GM12878 (cell line): ENCODE measurements at regions not wholly inside any gene's neighbourhood (a gene's known extent, or its start where the extent isn't known, plus 50 kb on each side); places are given as distances from the start of the nearest gene placed in this dataset.

ENCODE experiments used
- ATAC-seq: fragments of 200-7000 bp; cut with Tn5 transposase; 3 replicates; pipeline ENCODE4 v1.9.1; 2020; ENCODE audit warnings: mild to moderate bottlenecking, moderate library complexity
- BruUV-seq: library from RNA; stranded (reverse); fragments of 400-500 nt; replicated peaks from 2 replicates; lab custom pipeline; 2021; lab: Mats Ljungman, UMichigan
- CTCF ChIA-PET: fragments of 300-600 bp; sonication (Branson Sonifier 250); formaldehyde crosslinking; extraction: SDS; loops from one replicate; lab custom pipeline; 2021; ENCODE audit warnings: inconsistent platforms; lab: Yijun Ruan, JAX
- POLR2A ChIA-PET: fragments of 350-600 bp; formaldehyde crosslinking; extraction: SDS; loops from one replicate; lab custom pipeline; 2021; ENCODE audit warnings: inconsistent platforms; lab: Charles Lee
- RAD21 ChIA-PET: fragments of 300-600 bp; sonication (Branson Sonifier 250); formaldehyde crosslinking; loops from one replicate; lab custom pipeline; 2023; ENCODE audit warnings: antibody characterized with exemption; ENCODE audit not compliant: unreplicated experiment; lab: Charles Lee
- SMC1A ChIA-PET: fragments of 300-600 bp; sonication (Branson Sonifier 250); formaldehyde crosslinking; loops from one replicate; lab custom pipeline; 2023; ENCODE audit not compliant: unreplicated experiment, uncharacterized antibody; lab: Charles Lee
- DNase-seq: peaks from one replicate; pipeline ENCODE4 v3.0.0-alpha.2; 2011; ENCODE audit warnings: low read depth, low spot score
- FAIRE-seq: peaks from 3 replicates; lab custom pipeline; 2011; peaks lifted over from hg19 to GRCh38; lab: Jason Lieb, UNC
- H2AFZ ChIP-seq: 2 replicates; pipeline ENCODE4 v1.6.0; 2011; ENCODE audit warnings: low read depth, low read length, control low read depth; ENCODE audit not compliant: control insufficient read depth
- H3K27ac ChIP-seq: 2 replicates; pipeline ENCODE4 v1.5.1; 2011; ENCODE audit warnings: control low read depth; ENCODE audit not compliant: control insufficient read depth, insufficient read depth
- H3K27me3 ChIP-seq, 2 experiments: replicated peaks in 1 of 2; 2 replicates each; pipeline versions ENCODE4 v1.6.0 to v1.6.1; 2011; ENCODE audit warnings: low read length in 1 of 2; ENCODE audit not compliant: control insufficient read depth in 2 of 2, insufficient read depth in 2 of 2
- H3K36me3 ChIP-seq, 2 experiments: 2 replicates each; pipeline ENCODE4 v1.5.1; 2011; ENCODE audit warnings: low read length in 1 of 2; ENCODE audit not compliant: control insufficient read depth in 2 of 2, insufficient read depth in 2 of 2
- H3K4me1 ChIP-seq: 2 replicates; pipeline ENCODE4 v1.6.1; 2011; ENCODE audit warnings: mild to moderate bottlenecking, low read length, moderate library complexity, mixed read lengths; ENCODE audit not compliant: control insufficient read depth, insufficient read depth
- H3K4me2 ChIP-seq: 2 replicates; pipeline ENCODE4 v1.6.0; 2011; ENCODE audit warnings: control low read depth; ENCODE audit not compliant: control insufficient read depth, insufficient read depth
- H3K4me3 ChIP-seq: fragments of 200-600 bp; sonication (generic); 2 replicates; pipeline ENCODE4 v1.5.1; 2016
- H3K79me2 ChIP-seq: 2 replicates; pipeline ENCODE4 v1.6.0; 2011; ENCODE audit warnings: low read length; ENCODE audit not compliant: control insufficient read depth, insufficient read depth
- H3K9ac ChIP-seq: 2 replicates; pipeline ENCODE4 v1.8.0; 2011; ENCODE audit warnings: low read length, control low read depth, mixed read lengths; ENCODE audit not compliant: control insufficient read depth, insufficient read depth
- H3K9me3 ChIP-seq: replicated peaks from 3 replicates; pipeline ENCODE4 v1.5.1; 2011; ENCODE audit warnings: mild to moderate bottlenecking, low read length; ENCODE audit not compliant: control insufficient read depth, insufficient read depth
- H4K20me1 ChIP-seq: 2 replicates; pipeline ENCODE4 v1.6.0; 2011; ENCODE audit not compliant: control insufficient read depth, insufficient read depth
- BRCA1 ChIP-seq: IDR thresholded peaks from 2 replicates; pipeline ENCODE4 v1.6.1; 2011; ENCODE audit warnings: low read depth, low read length, improper control_type of control experiment
- EGR1 ChIP-seq, 2 experiments: IDR thresholded peaks; 1 replicate in 1 of 2; 2 replicates in 1 of 2; pipeline ENCODE4 v1.6.1; 2011 to 2012; ENCODE audit warnings: low read depth in 2 of 2, low read length in 2 of 2, borderline replicate concordance in 1 of 2, mild to moderate bottlenecking in 1 of 2, moderate library complexity in 1 of 2
- NFIC ChIP-seq: IDR thresholded peaks from 2 replicates; pipeline ENCODE4 v1.6.1; 2012; ENCODE audit warnings: low read depth, mild to moderate bottlenecking, inconsistent platforms, low read length, moderate library complexity
- SMC3 ChIP-seq: IDR thresholded peaks from 2 replicates; pipeline ENCODE4 v1.6.1; 2011; ENCODE audit warnings: low read length, improper control_type of control experiment, borderline replicate concordance
- TCF12 ChIP-seq: IDR thresholded peaks from 2 replicates; pipeline ENCODE4 v1.6.1; 2011; ENCODE audit warnings: low read depth, mild to moderate bottlenecking, low read length
- WRNIP1 ChIP-seq: IDR thresholded peaks from 2 replicates; pipeline ENCODE4 v1.6.1; 2011; ENCODE audit warnings: low read depth, low read length, improper control_type of control experiment, borderline replicate concordance
- WGBS: methylation state at CpG from one replicate; pipeline ENCODE4 v1.1.6; 2016; ENCODE audit warnings: low lambda C conversion rate; ENCODE audit not compliant: insufficient replicate concordance, insufficient coverage; ENCODE audit errors: missing lambda C conversion rate; 5-methylcytosine and 5-hydroxymethylcytosine counted together
- in situ Hi-C: fragments of 300-500 bp; cut with MboI; formaldehyde crosslinking; loops from 9 replicates; pipeline ENCODE4 v1.14.3; 2018; ENCODE audit warnings: mixed read lengths
- intact Hi-C: fragments of 100-400 bp; cut with micrococcal nuclease; formaldehyde crosslinking; loops from one replicate; pipeline ENCODE4 v1.14.2; 2022; ENCODE audit not compliant: unreplicated experiment
- TF ChIP-seq, protein P1 (sequence below): fragments of 450-650 bp; IDR thresholded peaks from 2 replicates; pipeline ENCODE4 v1.6.1; 2016; ENCODE audit warnings: mild to moderate bottlenecking, moderate library complexity, borderline replicate concordance
- TF ChIP-seq, protein P2 (sequence below), 3 experiments: IDR thresholded peaks in 2 of 3; conservative IDR thresholded peaks in 1 of 3; 2 replicates each; pipeline ENCODE4 v1.5.1; 2011; ENCODE audit warnings: low read depth in 3 of 3, low read length in 3 of 3, mild to moderate bottlenecking in 3 of 3, control low read depth in 2 of 3, moderate library complexity in 2 of 3, inconsistent platforms in 1 of 3, mixed read lengths in 1 of 3; ENCODE audit not compliant: control insufficient read depth in 2 of 3, insufficient read depth in 1 of 3; ENCODE audit errors: extremely low read depth in 1 of 3
- TF ChIP-seq, protein P3 (sequence below): fragments of 450-650 bp; IDR thresholded peaks from 2 replicates; pipeline ENCODE4 v1.6.1; 2018; ENCODE audit warnings: borderline replicate concordance, mild to moderate bottlenecking; ENCODE audit not compliant: partially characterized antibody
- TF ChIP-seq, protein P4 (sequence below): fragments of 450-650 bp; IDR thresholded peaks from 2 replicates; pipeline ENCODE4 v1.6.1; 2017; ENCODE audit warnings: mild to moderate bottlenecking, moderate library complexity

DNA sequence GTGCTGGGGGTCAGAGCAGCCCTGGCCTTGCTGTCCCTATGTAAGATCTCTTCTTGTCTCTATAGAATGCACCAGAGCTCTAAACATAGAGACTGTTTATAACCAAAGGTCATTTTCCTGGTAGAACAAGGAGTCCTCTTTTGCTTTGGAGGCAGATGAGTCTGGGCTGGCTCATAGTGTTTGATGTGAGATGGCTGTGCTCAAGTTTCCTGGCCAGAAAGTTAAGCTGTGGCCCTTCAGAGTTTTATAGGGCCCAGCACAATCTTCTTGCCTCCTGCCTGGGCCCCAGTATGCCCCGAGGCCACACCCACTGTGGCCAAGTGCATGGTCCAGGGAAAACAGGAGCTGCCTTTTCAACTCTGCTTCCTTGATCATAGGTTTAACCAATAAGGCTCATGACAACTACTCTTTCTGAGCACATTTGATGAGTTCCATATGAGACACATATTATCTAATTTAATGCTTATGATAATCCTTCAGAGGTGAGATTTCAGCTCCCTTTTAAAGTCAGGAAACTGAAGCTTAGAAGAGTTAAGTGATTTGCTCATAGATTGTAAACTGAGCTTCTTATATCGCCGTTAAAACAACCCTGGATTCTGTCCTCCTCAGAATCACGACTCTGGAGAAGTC lies 66.3 kb downstream of the MYCN start:
- Histone ChIP-seq H2AFZ (no peak overlapping the region), H3K79me2 (no peaks in the 10 kb centered on the region), H3K4me3 (no peak overlapping the region), H3K27ac (no peak overlapping the region), H3K9me3 (no peaks in the 10 kb centered on the region), H4K20me1 (no peaks in the 10 kb centered on the region), H3K36me3 (no peaks in the 10 kb centered on the region), H3K9ac (no peak overlapping the region), H3K4me2 (no peak overlapping the region), H3K27me3 (peaks cover 0 to 8% of the 10 kb centered on the region in 2 experiments; a peak in 2 of 4 replicates), H3K4me1 (no peaks in the 10 kb centered on the region)
- POLR2A ChIA-PET = no interaction called here
- BruUV-seq = no TSS peak
- FAIRE-seq = no peak
- SMC1A ChIA-PET = no interaction called here
- CTCF ChIA-PET = no interaction called here
- no peak for ATAC-seq
- WGBS = 4% methylated on average over 4 of the region's 4 CpGs
- intact Hi-C loops = no loop called here
- no peak for DNase-seq
- RAD21 ChIA-PET = no interaction called here
- in situ Hi-C loops = no loop called here
- TF ChIP-seq, protein P1, sequence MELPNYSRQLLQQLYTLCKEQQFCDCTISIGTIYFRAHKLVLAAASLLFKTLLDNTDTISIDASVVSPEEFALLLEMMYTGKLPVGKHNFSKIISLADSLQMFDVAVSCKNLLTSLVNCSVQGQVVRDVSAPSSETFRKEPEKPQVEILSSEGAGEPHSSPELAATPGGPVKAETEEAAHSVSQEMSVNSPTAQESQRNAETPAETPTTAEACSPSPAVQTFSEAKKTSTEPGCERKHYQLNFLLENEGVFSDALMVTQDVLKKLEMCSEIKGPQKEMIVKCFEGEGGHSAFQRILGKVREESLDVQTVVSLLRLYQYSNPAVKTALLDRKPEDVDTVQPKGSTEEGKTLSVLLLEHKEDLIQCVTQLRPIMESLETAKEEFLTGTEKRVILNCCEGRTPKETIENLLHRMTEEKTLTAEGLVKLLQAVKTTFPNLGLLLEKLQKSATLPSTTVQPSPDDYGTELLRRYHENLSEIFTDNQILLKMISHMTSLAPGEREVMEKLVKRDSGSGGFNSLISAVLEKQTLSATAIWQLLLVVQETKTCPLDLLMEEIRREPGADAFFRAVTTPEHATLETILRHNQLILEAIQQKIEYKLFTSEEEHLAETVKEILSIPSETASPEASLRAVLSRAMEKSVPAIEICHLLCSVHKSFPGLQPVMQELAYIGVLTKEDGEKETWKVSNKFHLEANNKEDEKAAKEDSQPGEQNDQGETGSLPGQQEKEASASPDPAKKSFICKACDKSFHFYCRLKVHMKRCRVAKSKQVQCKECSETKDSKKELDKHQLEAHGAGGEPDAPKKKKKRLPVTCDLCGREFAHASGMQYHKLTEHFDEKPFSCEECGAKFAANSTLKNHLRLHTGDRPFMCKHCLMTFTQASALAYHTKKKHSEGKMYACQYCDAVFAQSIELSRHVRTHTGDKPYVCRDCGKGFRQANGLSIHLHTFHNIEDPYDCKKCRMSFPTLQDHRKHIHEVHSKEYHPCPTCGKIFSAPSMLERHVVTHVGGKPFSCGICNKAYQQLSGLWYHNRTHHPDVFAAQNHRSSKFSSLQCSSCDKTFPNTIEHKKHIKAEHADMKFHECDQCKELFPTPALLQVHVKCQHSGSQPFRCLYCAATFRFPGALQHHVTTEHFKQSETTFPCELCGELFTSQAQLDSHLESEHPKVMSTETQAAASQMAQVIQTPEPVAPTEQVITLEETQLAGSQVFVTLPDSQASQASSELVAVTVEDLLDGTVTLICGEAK = no peak
- TF ChIP-seq, protein P2, sequence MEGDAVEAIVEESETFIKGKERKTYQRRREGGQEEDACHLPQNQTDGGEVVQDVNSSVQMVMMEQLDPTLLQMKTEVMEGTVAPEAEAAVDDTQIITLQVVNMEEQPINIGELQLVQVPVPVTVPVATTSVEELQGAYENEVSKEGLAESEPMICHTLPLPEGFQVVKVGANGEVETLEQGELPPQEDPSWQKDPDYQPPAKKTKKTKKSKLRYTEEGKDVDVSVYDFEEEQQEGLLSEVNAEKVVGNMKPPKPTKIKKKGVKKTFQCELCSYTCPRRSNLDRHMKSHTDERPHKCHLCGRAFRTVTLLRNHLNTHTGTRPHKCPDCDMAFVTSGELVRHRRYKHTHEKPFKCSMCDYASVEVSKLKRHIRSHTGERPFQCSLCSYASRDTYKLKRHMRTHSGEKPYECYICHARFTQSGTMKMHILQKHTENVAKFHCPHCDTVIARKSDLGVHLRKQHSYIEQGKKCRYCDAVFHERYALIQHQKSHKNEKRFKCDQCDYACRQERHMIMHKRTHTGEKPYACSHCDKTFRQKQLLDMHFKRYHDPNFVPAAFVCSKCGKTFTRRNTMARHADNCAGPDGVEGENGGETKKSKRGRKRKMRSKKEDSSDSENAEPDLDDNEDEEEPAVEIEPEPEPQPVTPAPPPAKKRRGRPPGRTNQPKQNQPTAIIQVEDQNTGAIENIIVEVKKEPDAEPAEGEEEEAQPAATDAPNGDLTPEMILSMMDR (IDR thresholded peaks at IDR 0.05 in 2 of 3, conservative IDR thresholded peaks at IDR 0.05 in 1 of 3; ENCODE audit: control insufficient read depth in 2 of 3, extremely low read depth in 1 of 3, insufficient read depth in 1 of 3, low read depth in 3 of 3, low read length in 3 of 3) = no peak
- TF ChIP-seq EGR1 (IDR thresholded peaks at IDR 0.05; ENCODE audit: borderline replicate concordance in 1 of 2, low read depth in 2 of 2, low read length in 2 of 2) = no peak
- TF ChIP-seq NFIC = no peak
- no peak for TF ChIP-seq WRNIP1
- no peak for TF ChIP-seq SMC3
- no peak for TF ChIP-seq TCF12
- TF ChIP-seq BRCA1 = no peak
- TF ChIP-seq, protein P3, sequence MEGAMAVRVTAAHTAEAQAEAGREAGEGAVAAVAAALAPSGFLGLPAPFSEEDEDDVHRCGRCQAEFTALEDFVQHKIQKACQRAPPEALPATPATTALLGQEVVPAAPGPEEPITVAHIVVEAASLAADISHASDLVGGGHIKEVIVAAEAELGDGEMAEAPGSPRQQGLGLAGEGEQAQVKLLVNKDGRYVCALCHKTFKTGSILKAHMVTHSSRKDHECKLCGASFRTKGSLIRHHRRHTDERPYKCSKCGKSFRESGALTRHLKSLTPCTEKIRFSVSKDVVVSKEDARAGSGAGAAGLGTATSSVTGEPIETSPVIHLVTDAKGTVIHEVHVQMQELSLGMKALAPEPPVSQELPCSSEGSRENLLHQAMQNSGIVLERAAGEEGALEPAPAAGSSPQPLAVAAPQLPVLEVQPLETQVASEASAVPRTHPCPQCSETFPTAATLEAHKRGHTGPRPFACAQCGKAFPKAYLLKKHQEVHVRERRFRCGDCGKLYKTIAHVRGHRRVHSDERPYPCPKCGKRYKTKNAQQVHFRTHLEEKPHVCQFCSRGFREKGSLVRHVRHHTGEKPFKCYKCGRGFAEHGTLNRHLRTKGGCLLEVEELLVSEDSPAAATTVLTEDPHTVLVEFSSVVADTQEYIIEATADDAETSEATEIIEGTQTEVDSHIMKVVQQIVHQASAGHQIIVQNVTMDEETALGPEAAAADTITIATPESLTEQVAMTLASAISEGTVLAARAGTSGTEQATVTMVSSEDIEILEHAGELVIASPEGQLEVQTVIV = no peak
- TF ChIP-seq, protein P4, sequence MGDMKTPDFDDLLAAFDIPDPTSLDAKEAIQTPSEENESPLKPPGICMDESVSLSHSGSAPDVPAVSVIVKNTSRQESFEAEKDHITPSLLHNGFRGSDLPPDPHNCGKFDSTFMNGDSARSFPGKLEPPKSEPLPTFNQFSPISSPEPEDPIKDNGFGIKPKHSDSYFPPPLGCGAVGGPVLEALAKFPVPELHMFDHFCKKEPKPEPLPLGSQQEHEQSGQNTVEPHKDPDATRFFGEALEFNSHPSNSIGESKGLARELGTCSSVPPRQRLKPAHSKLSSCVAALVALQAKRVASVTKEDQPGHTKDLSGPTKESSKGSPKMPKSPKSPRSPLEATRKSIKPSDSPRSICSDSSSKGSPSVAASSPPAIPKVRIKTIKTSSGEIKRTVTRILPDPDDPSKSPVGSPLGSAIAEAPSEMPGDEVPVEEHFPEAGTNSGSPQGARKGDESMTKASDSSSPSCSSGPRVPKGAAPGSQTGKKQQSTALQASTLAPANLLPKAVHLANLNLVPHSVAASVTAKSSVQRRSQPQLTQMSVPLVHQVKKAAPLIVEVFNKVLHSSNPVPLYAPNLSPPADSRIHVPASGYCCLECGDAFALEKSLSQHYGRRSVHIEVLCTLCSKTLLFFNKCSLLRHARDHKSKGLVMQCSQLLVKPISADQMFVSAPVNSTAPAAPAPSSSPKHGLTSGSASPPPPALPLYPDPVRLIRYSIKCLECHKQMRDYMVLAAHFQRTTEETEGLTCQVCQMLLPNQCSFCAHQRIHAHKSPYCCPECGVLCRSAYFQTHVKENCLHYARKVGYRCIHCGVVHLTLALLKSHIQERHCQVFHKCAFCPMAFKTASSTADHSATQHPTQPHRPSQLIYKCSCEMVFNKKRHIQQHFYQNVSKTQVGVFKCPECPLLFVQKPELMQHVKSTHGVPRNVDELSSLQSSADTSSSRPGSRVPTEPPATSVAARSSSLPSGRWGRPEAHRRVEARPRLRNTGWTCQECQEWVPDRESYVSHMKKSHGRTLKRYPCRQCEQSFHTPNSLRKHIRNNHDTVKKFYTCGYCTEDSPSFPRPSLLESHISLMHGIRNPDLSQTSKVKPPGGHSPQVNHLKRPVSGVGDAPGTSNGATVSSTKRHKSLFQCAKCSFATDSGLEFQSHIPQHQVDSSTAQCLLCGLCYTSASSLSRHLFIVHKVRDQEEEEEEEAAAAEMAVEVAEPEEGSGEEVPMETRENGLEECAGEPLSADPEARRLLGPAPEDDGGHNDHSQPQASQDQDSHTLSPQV = no peak
